HEK293 (cell line): ENCODE measurements at regions not wholly inside any gene's neighbourhood (a gene's known extent, or its start where the extent isn't known, plus 50 kb on each side); places are given as distances from the start of the nearest gene placed in this dataset.

Source experiments
- CTCF ChIA-PET: fragments of 350-600 bp; formaldehyde crosslinking; extraction: SDS; loops from one replicate; lab custom pipeline; 2021; ENCODE audit warnings: antibody characterized with exemption; lab: Yijun Ruan, JAX
- POLR2A ChIA-PET: fragments of 300-600 bp; formaldehyde crosslinking; extraction: SDS; loops from one replicate; lab custom pipeline; 2020; ENCODE audit warnings: antibody characterized with exemption, inconsistent platforms; lab: Yijun Ruan, JAX
- H3K27ac ChIP-seq: fragments of 200-500 bp; sonication (Bioruptor generic); 2 replicates; pipeline ENCODE4 v1.5.1; 2014; ENCODE audit warnings: low read depth, low read length, control low read depth, inconsistent platforms; ENCODE audit errors: extremely low read depth
- H3K36me3 ChIP-seq, 2 experiments: fragments of 200-500 bp in 1 of 2; sonication (Bioruptor generic) in 1 of 2; 1 replicate in 1 of 2; 2 replicates in 1 of 2; pipeline ENCODE4 v1.5.1; 2014 to 2017; ENCODE audit warnings: inconsistent platforms in 2 of 2, low read length in 2 of 2; ENCODE audit not compliant: control insufficient read depth in 2 of 2, insufficient read depth in 1 of 2
- H3K4me1 ChIP-seq: fragments of 200-500 bp; sonication (Bioruptor generic); 2 replicates; pipeline ENCODE4 v1.5.1; 2014; ENCODE audit warnings: mild to moderate bottlenecking, low read length, inconsistent platforms; ENCODE audit not compliant: control insufficient read depth, insufficient read depth
- H3K4me3 ChIP-seq: 2 replicates; pipeline ENCODE4 v1.5.1; 2011; ENCODE audit warnings: low read depth, mild to moderate bottlenecking, control low read depth, low read length, moderate library complexity
- H3K9me3 ChIP-seq: fragments of 200-500 bp; sonication (Bioruptor generic); 2 replicates; pipeline ENCODE4 v1.5.1; 2014; ENCODE audit warnings: low read depth, low read length, inconsistent platforms; ENCODE audit not compliant: control insufficient read depth, insufficient read depth
- BCL11B ChIP-seq: fragments of 450-650 bp; formaldehyde crosslinking; IDR thresholded peaks from 2 replicates; pipeline ENCODE4 v1.5.1; 2016; ENCODE audit warnings: low read depth, missing biosample characterization, missing genetic modification characterization
- FEZF1 ChIP-seq: fragments of 450-650 bp; formaldehyde crosslinking; IDR thresholded peaks from 2 replicates; pipeline ENCODE4 v1.5.1; 2016; ENCODE audit warnings: missing biosample characterization, missing genetic modification characterization
- GLI2 ChIP-seq: fragments of 450-650 bp; formaldehyde crosslinking; IDR thresholded peaks from 2 replicates; pipeline ENCODE4; 2017; ENCODE audit warnings: missing biosample characterization, missing genetic modification characterization, low read depth, borderline replicate concordance
- GLIS2 ChIP-seq: fragments of 450-650 bp; formaldehyde crosslinking; IDR thresholded peaks from 2 replicates; pipeline ENCODE4 v1.5.1; 2016; ENCODE audit warnings: missing biosample characterization, missing genetic modification characterization
- IKZF3 ChIP-seq: fragments of 450-650 bp; IDR thresholded peaks from 2 replicates; pipeline ENCODE4 v1.5.0; 2018; ENCODE audit warnings: missing biosample characterization, mild to moderate bottlenecking, missing genetic modification characterization, moderate library complexity
- KLF7 ChIP-seq: fragments of 450-650 bp; formaldehyde crosslinking; IDR thresholded peaks from 2 replicates; pipeline ENCODE4 v1.5.1; 2016; ENCODE audit warnings: missing biosample characterization, missing genetic modification characterization, borderline replicate concordance
- SP3 ChIP-seq: fragments of 450-650 bp; formaldehyde crosslinking; IDR thresholded peaks from 2 replicates; pipeline ENCODE4 v1.5.1; 2016; ENCODE audit warnings: missing biosample characterization, missing genetic modification characterization
- ZNF157 ChIP-seq: fragments of 450-650 bp; formaldehyde crosslinking; IDR thresholded peaks from 2 replicates; pipeline ENCODE4 v1.5.1; 2016; ENCODE audit warnings: missing biosample characterization, missing genetic modification characterization
- ZNF221 ChIP-seq: fragments of 450-650 bp; formaldehyde crosslinking; IDR thresholded peaks from 2 replicates; pipeline ENCODE4 v1.5.1; 2017; ENCODE audit warnings: missing biosample characterization, missing genetic modification characterization, borderline replicate concordance
- ZNF24 ChIP-seq: fragments of 450-650 bp; formaldehyde crosslinking; IDR thresholded peaks from 2 replicates; pipeline ENCODE4 v1.5.1; 2016; ENCODE audit warnings: missing biosample characterization, missing genetic modification characterization
- ZNF311 ChIP-seq: fragments of 450-650 bp; formaldehyde crosslinking; IDR thresholded peaks from 2 replicates; pipeline ENCODE4 v1.5.1; 2017; ENCODE audit warnings: missing biosample characterization, missing genetic modification characterization, borderline replicate concordance
- ZNF366 ChIP-seq: fragments of 450-650 bp; formaldehyde crosslinking; conservative IDR thresholded peaks from 2 replicates; pipeline ENCODE4 v1.5.1; 2016; ENCODE audit warnings: missing biosample characterization, missing genetic modification characterization
- ZNF391 ChIP-seq: fragments of 450-650 bp; formaldehyde crosslinking; IDR thresholded peaks from 2 replicates; pipeline ENCODE4 v1.5.1; 2016; ENCODE audit warnings: low read depth, missing biosample characterization, missing genetic modification characterization, borderline replicate concordance
- ZNF404 ChIP-seq: fragments of 450-650 bp; formaldehyde crosslinking; IDR thresholded peaks from 2 replicates; pipeline ENCODE4 v1.5.1; 2017; ENCODE audit warnings: missing biosample characterization, missing genetic modification characterization
- ZNF423 ChIP-seq: fragments of 450-650 bp; formaldehyde crosslinking; IDR thresholded peaks from 2 replicates; pipeline ENCODE4 v1.5.1; 2016; ENCODE audit warnings: missing biosample characterization, missing genetic modification characterization
- ZNF426 ChIP-seq: fragments of 450-650 bp; formaldehyde crosslinking; IDR thresholded peaks from 2 replicates; pipeline ENCODE4 v1.5.1; 2017; ENCODE audit warnings: missing biosample characterization, missing genetic modification characterization, mild to moderate bottlenecking, inconsistent platforms, moderate library complexity
- ZNF473 ChIP-seq: fragments of 450-650 bp; formaldehyde crosslinking; IDR thresholded peaks from 2 replicates; pipeline ENCODE4 v1.5.1; 2017; ENCODE audit warnings: missing biosample characterization, missing genetic modification characterization
- ZNF560 ChIP-seq: fragments of 450-650 bp; formaldehyde crosslinking; IDR thresholded peaks from 2 replicates; pipeline ENCODE4 v1.5.1; 2017; ENCODE audit warnings: missing biosample characterization, missing genetic modification characterization, borderline replicate concordance
- ZNF600 ChIP-seq: fragments of 450-650 bp; formaldehyde crosslinking; IDR thresholded peaks from 2 replicates; pipeline ENCODE4 v1.5.1; 2016; ENCODE audit warnings: missing biosample characterization, missing genetic modification characterization
- ZNF623 ChIP-seq: fragments of 450-650 bp; formaldehyde crosslinking; IDR thresholded peaks from 2 replicates; pipeline ENCODE4 v1.5.1; 2016; ENCODE audit warnings: missing biosample characterization, missing genetic modification characterization
- ZNF747 ChIP-seq: fragments of 450-650 bp; formaldehyde crosslinking; IDR thresholded peaks from 2 replicates; pipeline ENCODE4 v1.5.1; 2016; ENCODE audit warnings: missing biosample characterization, missing genetic modification characterization
- ZNF830 ChIP-seq: fragments of 450-650 bp; IDR thresholded peaks from 2 replicates; pipeline ENCODE4 v1.5.0; 2018; ENCODE audit warnings: missing biosample characterization, missing genetic modification characterization, low read depth, mild to moderate bottlenecking, moderate library complexity
- TF ChIP-seq, protein P1 (sequence below): fragments of 450-650 bp; formaldehyde crosslinking; IDR thresholded peaks from 2 replicates; pipeline ENCODE4 v1.5.1; 2016; ENCODE audit warnings: missing biosample characterization, missing genetic modification characterization
- TF ChIP-seq, protein P2 (sequence below): fragments of 450-650 bp; formaldehyde crosslinking; IDR thresholded peaks from 2 replicates; pipeline ENCODE4 v1.5.1; 2016; ENCODE audit warnings: missing biosample characterization, missing genetic modification characterization
- TF ChIP-seq, protein P3 (sequence below): fragments of 450-650 bp; formaldehyde crosslinking; IDR thresholded peaks from 2 replicates; pipeline ENCODE4 v1.5.1; 2016; ENCODE audit warnings: missing biosample characterization, missing genetic modification characterization
- TF ChIP-seq, protein P4 (sequence below): fragments of 450-650 bp; IDR thresholded peaks from 2 replicates; pipeline ENCODE4 v1.5.1; 2018; ENCODE audit warnings: missing biosample characterization, mild to moderate bottlenecking, missing genetic modification characterization
- TF ChIP-seq, protein P5 (sequence below): fragments of 450-650 bp; formaldehyde crosslinking; IDR thresholded peaks from 2 replicates; pipeline ENCODE4 v1.5.1; 2016; ENCODE audit warnings: missing biosample characterization, missing genetic modification characterization

GRCh38 chr21:20334585-20334984, 663.6 kb upstream of the NCAM2 start (continued):
- TF ChIP-seq, protein P1, sequence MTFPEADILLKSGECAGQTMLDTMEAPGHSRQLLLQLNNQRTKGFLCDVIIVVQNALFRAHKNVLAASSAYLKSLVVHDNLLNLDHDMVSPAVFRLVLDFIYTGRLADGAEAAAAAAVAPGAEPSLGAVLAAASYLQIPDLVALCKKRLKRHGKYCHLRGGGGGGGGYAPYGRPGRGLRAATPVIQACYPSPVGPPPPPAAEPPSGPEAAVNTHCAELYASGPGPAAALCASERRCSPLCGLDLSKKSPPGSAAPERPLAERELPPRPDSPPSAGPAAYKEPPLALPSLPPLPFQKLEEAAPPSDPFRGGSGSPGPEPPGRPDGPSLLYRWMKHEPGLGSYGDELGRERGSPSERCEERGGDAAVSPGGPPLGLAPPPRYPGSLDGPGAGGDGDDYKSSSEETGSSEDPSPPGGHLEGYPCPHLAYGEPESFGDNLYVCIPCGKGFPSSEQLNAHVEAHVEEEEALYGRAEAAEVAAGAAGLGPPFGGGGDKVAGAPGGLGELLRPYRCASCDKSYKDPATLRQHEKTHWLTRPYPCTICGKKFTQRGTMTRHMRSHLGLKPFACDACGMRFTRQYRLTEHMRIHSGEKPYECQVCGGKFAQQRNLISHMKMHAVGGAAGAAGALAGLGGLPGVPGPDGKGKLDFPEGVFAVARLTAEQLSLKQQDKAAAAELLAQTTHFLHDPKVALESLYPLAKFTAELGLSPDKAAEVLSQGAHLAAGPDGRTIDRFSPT (tag by site-specific recombination), result no peak
- TF ChIP-seq ZNF747 (tag by site-specific recombination) (no peak), ZNF830 (tag by site-specific recombination) (no peak), ZNF24 (tag by site-specific recombination) (no peak), ZNF623 (no peak), IKZF3 (tag by site-specific recombination) (no peak), ZNF157 (no peak), FEZF1 (tag by site-specific recombination) (no peak), ZNF221 (no peak)
- TF ChIP-seq, protein P2, sequence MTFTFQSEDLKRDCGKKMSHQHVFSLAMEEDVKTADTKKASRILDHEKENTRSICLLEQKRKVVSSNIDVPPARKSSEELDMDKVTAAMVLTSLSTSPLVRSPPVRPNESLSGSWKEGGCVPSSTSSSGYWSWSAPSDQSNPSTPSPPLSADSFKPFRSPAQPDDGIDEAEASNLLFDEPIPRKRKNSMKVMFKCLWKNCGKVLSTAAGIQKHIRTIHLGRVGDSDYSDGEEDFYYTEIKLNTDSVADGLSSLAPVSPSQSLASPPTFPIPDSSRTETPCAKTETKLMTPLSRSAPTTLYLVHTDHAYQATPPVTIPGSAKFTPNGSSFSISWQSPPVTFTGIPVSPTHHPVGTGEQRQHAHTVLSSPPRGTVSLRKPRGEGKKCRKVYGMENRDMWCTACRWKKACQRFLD, result no peak
- TF ChIP-seq, protein P3, sequence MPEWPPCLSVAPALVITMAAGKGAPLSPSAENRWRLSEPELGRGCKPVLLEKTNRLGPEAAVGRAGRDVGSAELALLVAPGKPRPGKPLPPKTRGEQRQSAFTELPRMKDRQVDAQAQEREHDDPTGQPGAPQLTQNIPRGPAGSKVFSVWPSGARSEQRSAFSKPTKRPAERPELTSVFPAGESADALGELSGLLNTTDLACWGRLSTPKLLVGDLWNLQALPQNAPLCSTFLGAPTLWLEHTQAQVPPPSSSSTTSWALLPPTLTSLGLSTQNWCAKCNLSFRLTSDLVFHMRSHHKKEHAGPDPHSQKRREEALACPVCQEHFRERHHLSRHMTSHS (tag by site-specific recombination), result no peak

DNA sequence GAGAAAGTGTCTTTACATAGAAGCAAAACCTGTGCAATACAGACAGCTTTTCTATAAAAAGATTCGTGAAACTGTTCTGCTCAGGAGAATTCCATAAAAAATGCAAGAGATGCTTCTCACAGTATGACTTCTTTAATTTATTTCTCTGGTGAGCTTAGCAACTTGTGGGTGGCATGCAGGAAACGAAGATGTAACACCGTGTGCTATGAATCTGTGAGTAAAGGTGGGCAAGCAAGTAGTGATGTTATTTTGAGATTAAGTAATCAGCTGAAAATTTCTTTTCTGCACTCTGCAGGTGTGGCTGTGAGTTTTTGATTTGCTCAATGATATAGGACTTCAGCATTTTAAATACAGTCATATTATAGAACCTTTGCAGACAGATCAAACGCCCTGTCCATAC, 656.8 kb upstream of the NCAM2 start:
- H3K36me3 ChIP-seq, result no peaks in the 10 kb centered on the region
- POLR2A ChIA-PET, result no interaction called here
- no peaks in the 10 kb centered on the region for H3K9me3 ChIP-seq
- H3K4me1 ChIP-seq, result no peaks in the 10 kb centered on the region
- TF ChIP-seq ZNF473 (tag by site-specific recombination) (no peak), ZNF600 (tag by site-specific recombination) (no peak), BCL11B (tag by site-specific recombination) (no peak), ZNF366 (tag by site-specific recombination) (no peak), ZNF404 (tag by site-specific recombination) (no peak), ZNF423 (no peak)
- TF ChIP-seq, protein P4, sequence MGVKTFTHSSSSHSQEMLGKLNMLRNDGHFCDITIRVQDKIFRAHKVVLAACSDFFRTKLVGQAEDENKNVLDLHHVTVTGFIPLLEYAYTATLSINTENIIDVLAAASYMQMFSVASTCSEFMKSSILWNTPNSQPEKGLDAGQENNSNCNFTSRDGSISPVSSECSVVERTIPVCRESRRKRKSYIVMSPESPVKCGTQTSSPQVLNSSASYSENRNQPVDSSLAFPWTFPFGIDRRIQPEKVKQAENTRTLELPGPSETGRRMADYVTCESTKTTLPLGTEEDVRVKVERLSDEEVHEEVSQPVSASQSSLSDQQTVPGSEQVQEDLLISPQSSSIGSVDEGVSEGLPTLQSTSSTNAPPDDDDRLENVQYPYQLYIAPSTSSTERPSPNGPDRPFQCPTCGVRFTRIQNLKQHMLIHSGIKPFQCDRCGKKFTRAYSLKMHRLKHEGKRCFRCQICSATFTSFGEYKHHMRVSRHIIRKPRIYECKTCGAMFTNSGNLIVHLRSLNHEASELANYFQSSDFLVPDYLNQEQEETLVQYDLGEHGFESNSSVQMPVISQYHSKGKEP (tag by site-specific recombination), result no peak
- TF ChIP-seq, all 188 proteins: peak for 0
- CTCF ChIA-PET, result no interaction called here
- Histone ChIP-seq H3K4me3 (no peak overlapping the region), H3K27ac (no peak overlapping the region)

GRCh38 chr21:20343186-20343585, 655.0 kb upstream of the NCAM2 start:
- Histone ChIP-seq H3K27ac (no peak overlapping the region), H3K9me3 (no peaks in the 10 kb centered on the region), H3K4me1 (no peaks in the 10 kb centered on the region), H3K36me3 (no peaks in the 10 kb centered on the region), H3K4me3 (no peak overlapping the region)
- CTCF ChIA-PET, result no interaction called here
- POLR2A ChIA-PET, result no interaction called here
- no peak for TF ChIP-seq SP3 (tag by site-specific recombination)
- no peak for TF ChIP-seq GLI2 (tag by site-specific recombination)
- TF ChIP-seq ZNF560 (tag by site-specific recombination), result no peak
- no peak for TF ChIP-seq KLF7 (tag by site-specific recombination)
- no peak for TF ChIP-seq ZNF391
- TF ChIP-seq ZNF426 (tag by site-specific recombination), result no peak
- TF ChIP-seq ZNF311 (tag by site-specific recombination), result no peak
- no peak for TF ChIP-seq ZNF221
- TF ChIP-seq GLIS2 (tag by site-specific recombination), result no peak
- TF ChIP-seq, protein P5, sequence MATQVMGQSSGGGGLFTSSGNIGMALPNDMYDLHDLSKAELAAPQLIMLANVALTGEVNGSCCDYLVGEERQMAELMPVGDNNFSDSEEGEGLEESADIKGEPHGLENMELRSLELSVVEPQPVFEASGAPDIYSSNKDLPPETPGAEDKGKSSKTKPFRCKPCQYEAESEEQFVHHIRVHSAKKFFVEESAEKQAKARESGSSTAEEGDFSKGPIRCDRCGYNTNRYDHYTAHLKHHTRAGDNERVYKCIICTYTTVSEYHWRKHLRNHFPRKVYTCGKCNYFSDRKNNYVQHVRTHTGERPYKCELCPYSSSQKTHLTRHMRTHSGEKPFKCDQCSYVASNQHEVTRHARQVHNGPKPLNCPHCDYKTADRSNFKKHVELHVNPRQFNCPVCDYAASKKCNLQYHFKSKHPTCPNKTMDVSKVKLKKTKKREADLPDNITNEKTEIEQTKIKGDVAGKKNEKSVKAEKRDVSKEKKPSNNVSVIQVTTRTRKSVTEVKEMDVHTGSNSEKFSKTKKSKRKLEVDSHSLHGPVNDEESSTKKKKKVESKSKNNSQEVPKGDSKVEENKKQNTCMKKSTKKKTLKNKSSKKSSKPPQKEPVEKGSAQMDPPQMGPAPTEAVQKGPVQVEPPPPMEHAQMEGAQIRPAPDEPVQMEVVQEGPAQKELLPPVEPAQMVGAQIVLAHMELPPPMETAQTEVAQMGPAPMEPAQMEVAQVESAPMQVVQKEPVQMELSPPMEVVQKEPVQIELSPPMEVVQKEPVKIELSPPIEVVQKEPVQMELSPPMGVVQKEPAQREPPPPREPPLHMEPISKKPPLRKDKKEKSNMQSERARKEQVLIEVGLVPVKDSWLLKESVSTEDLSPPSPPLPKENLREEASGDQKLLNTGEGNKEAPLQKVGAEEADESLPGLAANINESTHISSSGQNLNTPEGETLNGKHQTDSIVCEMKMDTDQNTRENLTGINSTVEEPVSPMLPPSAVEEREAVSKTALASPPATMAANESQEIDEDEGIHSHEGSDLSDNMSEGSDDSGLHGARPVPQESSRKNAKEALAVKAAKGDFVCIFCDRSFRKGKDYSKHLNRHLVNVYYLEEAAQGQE (tag by site-specific recombination), result no peak
